GM10266 (cell line): ENCODE measurements at regions not wholly inside any gene's neighbourhood (a gene's known extent, or its start where the extent isn't known, plus 50 kb on each side); places are given as distances from the start of the nearest gene placed in this dataset.

Experiments used
- DNase-seq: peaks from one replicate; pipeline ENCODE4 v3.0.0; 2012; ENCODE audit errors: extremely low spot score
- TF ChIP-seq, protein P1 (sequence below): IDR thresholded peaks from 2 replicates; pipeline ENCODE4 v1.5.1; 2012; ENCODE audit warnings: mild to moderate bottlenecking, low read depth; ENCODE audit not compliant: control insufficient read depth, insufficient read depth; ENCODE audit errors: missing control alignments

DNA sequence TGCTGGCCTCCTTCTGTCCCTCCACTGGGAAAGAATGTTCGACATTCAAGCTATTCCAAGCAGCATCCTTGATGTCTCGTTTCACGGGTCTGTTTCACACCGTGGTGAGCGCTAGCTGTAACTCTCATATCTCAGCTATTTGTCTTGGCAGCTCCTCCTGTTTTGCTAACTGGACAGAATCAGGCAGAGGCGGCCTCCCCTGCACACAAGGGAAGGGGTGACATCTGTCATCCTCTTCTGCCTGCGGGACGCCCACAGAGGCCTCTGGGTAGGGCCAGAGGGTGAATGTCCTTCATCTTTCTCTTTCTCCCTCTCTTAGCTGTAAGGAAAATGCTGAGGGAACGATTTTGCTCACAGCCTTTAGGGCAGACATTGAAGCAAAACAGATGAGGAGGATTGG lies 232.8 kb upstream of the GMDS start:
- TF ChIP-seq, protein P1, sequence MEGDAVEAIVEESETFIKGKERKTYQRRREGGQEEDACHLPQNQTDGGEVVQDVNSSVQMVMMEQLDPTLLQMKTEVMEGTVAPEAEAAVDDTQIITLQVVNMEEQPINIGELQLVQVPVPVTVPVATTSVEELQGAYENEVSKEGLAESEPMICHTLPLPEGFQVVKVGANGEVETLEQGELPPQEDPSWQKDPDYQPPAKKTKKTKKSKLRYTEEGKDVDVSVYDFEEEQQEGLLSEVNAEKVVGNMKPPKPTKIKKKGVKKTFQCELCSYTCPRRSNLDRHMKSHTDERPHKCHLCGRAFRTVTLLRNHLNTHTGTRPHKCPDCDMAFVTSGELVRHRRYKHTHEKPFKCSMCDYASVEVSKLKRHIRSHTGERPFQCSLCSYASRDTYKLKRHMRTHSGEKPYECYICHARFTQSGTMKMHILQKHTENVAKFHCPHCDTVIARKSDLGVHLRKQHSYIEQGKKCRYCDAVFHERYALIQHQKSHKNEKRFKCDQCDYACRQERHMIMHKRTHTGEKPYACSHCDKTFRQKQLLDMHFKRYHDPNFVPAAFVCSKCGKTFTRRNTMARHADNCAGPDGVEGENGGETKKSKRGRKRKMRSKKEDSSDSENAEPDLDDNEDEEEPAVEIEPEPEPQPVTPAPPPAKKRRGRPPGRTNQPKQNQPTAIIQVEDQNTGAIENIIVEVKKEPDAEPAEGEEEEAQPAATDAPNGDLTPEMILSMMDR: no peak
- no peak for DNase-seq

DNA sequence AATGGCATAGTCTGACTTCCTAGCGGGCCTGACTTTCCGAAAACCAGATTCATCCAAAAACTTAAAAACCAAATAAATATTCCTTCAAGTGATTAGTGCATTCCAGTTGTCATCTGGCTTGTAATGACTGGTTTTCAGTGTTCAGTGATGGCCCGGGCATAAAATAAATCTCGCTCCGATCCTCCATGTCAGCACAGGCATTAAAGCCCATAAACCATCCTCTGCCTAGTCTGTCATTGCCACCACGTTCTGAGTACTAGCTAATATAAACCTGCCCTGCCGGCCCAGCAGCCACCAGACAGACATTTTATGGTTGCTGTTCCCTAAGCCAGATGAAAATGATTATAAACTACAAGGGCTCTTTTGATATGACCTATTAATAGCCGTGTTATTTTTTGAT lies 232.3 kb upstream of the GMDS start:
- DNase-seq: no peak
- TF ChIP-seq, protein P1: no peak

DNA sequence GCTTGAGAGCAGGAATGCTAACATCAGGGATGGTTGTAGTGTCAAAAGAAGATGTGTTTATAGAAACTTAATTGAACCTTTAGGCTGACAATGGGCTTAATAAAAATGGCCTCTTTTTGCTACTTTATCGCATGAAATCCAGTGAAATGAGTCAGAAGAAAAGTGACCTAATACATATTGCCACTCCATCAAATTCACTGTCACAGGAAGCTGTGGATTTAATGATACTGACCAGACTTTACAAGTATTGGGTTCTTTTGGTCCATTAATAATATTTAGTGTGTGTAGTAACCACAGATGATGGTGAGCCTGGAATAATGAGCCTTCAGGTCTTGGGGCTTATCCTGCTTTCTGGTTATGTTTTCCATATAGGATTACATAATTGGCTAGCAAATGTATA lies 231.8 kb upstream of the GMDS start:
- TF ChIP-seq, protein P1: no peak
- no peak for DNase-seq

DNA sequence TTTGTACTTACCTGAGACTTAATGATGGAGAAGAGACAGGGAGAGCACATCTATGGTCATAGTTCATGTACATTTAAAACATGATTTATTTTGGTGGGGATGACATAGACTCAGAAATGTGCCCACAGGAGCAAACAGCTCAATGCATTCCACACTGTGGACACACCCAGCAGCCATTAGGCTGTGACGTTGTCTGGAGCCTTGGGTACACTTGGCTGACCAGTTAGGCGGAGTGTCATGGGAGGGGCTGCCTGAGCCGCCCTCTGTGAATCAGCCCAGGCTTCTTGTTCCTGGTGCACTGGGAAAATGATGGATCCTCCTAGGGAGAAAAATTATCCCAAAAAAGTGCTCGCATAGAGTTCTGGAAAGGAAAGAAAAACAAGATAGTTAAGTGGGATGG lies 231.0 kb upstream of the GMDS start:
- DNase-seq: no peak
- TF ChIP-seq, protein P1: no peak

DNA sequence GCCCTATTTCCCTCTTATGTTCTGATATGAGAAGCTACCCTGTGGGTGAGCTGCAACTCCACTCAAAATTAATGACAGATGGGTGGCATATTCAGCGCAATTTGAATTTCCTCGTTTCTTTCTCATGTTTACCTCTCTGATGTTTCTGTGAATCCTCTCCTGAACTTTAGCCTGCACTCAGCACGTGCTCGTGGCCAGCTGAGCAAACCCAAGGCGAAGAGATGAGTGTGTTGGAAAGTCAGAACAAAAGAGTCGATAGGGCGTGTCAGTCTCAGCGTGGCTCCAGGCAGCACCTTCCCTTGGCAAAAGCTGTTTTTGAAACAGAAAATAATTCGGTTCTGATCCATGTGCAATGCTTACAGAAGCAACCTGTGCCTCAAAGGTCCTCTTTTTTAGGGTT lies 226.1 kb upstream of the GMDS start:
- DNase-seq: no peak
- TF ChIP-seq, protein P1: no peak

DNA sequence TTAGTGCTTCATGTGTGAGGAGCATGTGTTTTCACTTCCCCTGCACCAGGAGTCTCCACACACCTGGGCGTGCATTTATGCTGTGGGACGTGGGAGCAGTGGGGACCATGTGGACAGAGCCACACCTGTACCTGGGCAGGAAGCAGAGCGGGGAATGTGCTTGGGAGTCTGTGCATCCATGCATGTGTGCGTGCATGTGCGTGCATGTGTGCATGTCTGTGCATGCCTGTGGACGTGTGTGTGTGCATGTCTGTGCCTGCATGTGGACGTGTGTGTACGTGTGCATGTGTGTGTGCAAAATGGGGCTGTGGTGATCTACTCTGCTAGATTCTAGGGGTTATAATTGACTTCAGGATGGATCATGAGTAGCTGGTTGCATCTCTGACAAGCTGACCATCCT lies 224.0 kb upstream of the GMDS start:
- DNase-seq: no peak
- TF ChIP-seq, protein P1: no peak

DNA sequence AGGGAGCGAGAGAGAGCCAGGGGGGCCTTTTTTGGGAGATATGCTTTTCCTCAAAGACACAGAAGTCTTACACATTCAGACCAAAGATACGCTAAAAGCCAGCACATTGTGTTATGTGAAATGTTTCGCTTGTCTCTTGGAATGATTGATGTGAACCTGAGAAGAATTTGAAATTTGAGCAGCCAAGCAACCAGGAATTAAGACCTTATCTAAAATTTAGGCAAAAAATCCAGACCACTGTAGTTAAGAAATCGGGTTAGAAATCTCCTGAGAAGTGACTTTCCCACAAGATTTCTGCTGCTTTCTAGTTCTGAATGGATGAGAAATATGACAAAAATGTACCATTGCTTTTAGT lies 223.2 kb upstream of the GMDS start:
- no peak for DNase-seq
- TF ChIP-seq, protein P1: no peak
